ENCODE measurements at regions not wholly inside any gene's neighbourhood (a gene's known extent, or its start where the extent isn't known, plus 50 kb on each side); places are given as distances from the start of the nearest gene placed in this dataset.

- 77% methylated on average over 2 of the region's 2 CpGs for WGBS
- DNase-seq (ENCODE audit: low spot score) = no peak
- H3K27me3 ChIP-seq (ENCODE audit: control insufficient read depth in 4 of 4, insufficient read depth in 4 of 4, low read length in 3 of 4) = no peaks in the 10 kb centered on the region
- H3K9me3 ChIP-seq (ENCODE audit: control insufficient read depth in 4 of 4, low read length in 3 of 4) = no peaks in the 10 kb centered on the region
- no peak overlapping the region for H3K9ac ChIP-seq (ENCODE audit: low read depth in 1 of 2, low read length in 2 of 2)
- H3K4me3 ChIP-seq (ENCODE audit: low read depth in 1 of 3, low read length in 3 of 3) = no peak overlapping the region
- no peak overlapping the region for H3K27ac ChIP-seq (ENCODE audit: low read depth in 1 of 2, low read length in 2 of 2)
- no peaks in the 10 kb centered on the region for H3K4me1 ChIP-seq (ENCODE audit: control insufficient read depth in 4 of 4, insufficient read depth in 4 of 4, low read length in 3 of 4)
- H3K36me3 ChIP-seq (ENCODE audit: control insufficient read depth in 4 of 4, insufficient read depth in 3 of 4, low read depth in 1 of 4, low read length in 3 of 4) = no peaks in the 10 kb centered on the region
- no peak for TF ChIP-seq YY1 (IDR thresholded peaks at IDR 0.05)
- no peak for TF ChIP-seq NR2F2 (IDR thresholded peaks at IDR 0.05)
- TF ChIP-seq HNF4G (IDR thresholded peaks at IDR 0.05) = no peak
- no peak for TF ChIP-seq MAX (IDR thresholded peaks at IDR 0.05)
- no peak for TF ChIP-seq REST (IDR thresholded peaks at IDR 0.05)
- TF ChIP-seq SP1 (IDR thresholded peaks at IDR 0.05) = no peak
- no peak for TF ChIP-seq FOXA1 (IDR thresholded peaks at IDR 0.05)
- no peak for TF ChIP-seq RAD21 (IDR thresholded peaks at IDR 0.05)
- no peak for TF ChIP-seq CTCF (IDR thresholded peaks at IDR 0.05; ENCODE audit: low read depth, low read length, missing input control)
- TF ChIP-seq RXRA (IDR thresholded peaks at IDR 0.05) = no peak
- no peak for TF ChIP-seq EGR1 (IDR thresholded peaks at IDR 0.05; ENCODE audit: low read depth in 2 of 2)
- TF ChIP-seq JUND (IDR thresholded peaks at IDR 0.05) = no peak
- TF ChIP-seq ZBTB33 (IDR thresholded peaks at IDR 0.05) = no peak
- TF ChIP-seq TAF1 (conservative IDR thresholded peaks at IDR 0.05) = no peak
- TF ChIP-seq FOXA2 (IDR thresholded peaks at IDR 0.05) = no peak
- no peak for TF ChIP-seq ATF3 (IDR thresholded peaks at IDR 0.05)
- no peak for TF ChIP-seq GABPA (IDR thresholded peaks at IDR 0.05 in 1 of 2, conservative IDR thresholded peaks at IDR 0.05 in 1 of 2)
- no peak for TF ChIP-seq HNF4A (conservative IDR thresholded peaks at IDR 0.05)
Observed at GRCh38 chr3:144242747-144243146, 271.1 kb downstream of the DIPK2A start.
